IMR-90 (cell line): ENCODE measurements at regions not wholly inside any gene's neighbourhood (a gene's known extent, or its start where the extent isn't known, plus 50 kb on each side); places are given as distances from the start of the nearest gene placed in this dataset.

ENCODE experiments used
- MXI1 ChIP-seq: IDR thresholded peaks from 2 replicates; pipeline ENCODE4 v1.6.1; 2012; ENCODE audit warnings: low read depth, mild to moderate bottlenecking, low read length, moderate library complexity, borderline replicate concordance
- TF ChIP-seq, protein P1 (sequence below): conservative IDR thresholded peaks from 2 replicates; pipeline ENCODE4 v1.5.1; 2012; ENCODE audit warnings: mild to moderate bottlenecking, low read depth, low read length, improper control_type of control experiment

DNA sequence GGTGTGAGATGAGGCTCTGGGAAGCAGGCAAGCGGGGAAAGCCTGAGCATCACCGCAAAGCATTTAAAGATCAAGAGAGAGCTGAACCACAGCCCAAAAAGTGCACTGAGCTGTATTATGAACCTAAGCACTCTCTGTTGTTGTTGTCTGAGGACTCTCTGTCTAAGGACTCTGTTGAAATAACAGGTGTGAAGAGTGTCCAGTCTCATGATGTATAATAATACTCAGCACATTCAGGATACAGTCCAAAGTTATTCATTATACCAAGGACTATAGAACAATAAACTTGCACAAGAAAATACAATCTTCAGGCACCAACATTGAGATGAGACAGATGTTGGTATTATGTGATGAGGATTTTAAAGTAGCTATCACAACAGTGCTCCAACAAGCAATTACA, 71.8 kb upstream of the CTSV start:
- TF ChIP-seq, protein P1, sequence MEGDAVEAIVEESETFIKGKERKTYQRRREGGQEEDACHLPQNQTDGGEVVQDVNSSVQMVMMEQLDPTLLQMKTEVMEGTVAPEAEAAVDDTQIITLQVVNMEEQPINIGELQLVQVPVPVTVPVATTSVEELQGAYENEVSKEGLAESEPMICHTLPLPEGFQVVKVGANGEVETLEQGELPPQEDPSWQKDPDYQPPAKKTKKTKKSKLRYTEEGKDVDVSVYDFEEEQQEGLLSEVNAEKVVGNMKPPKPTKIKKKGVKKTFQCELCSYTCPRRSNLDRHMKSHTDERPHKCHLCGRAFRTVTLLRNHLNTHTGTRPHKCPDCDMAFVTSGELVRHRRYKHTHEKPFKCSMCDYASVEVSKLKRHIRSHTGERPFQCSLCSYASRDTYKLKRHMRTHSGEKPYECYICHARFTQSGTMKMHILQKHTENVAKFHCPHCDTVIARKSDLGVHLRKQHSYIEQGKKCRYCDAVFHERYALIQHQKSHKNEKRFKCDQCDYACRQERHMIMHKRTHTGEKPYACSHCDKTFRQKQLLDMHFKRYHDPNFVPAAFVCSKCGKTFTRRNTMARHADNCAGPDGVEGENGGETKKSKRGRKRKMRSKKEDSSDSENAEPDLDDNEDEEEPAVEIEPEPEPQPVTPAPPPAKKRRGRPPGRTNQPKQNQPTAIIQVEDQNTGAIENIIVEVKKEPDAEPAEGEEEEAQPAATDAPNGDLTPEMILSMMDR = no peak
- no peak for TF ChIP-seq MXI1
